IPS-18a (cell line): ENCODE measurements at regions not wholly inside any gene's neighbourhood (a gene's known extent, or its start where the extent isn't known, plus 50 kb on each side); places are given as distances from the start of the nearest gene placed in this dataset.

ENCODE experiments used
- H3K27ac ChIP-seq: one replicate; pipeline ENCODE4 v1.5.1; 2013; ENCODE audit warnings: low read length
- H3K27me3 ChIP-seq: one replicate; pipeline ENCODE4 v1.6.1; 2013; ENCODE audit warnings: mild to moderate bottlenecking, low read length; ENCODE audit not compliant: control insufficient read depth, insufficient read depth
- H3K36me3 ChIP-seq: one replicate; pipeline ENCODE4 v1.6.1; 2013; ENCODE audit warnings: low read depth, low read length; ENCODE audit not compliant: control insufficient read depth
- H3K4me1 ChIP-seq: one replicate; pipeline ENCODE4 v1.6.1; 2013; ENCODE audit warnings: low read depth, low read length; ENCODE audit not compliant: control insufficient read depth
- H3K4me3 ChIP-seq: one replicate; pipeline ENCODE4 v1.5.1; 2013; ENCODE audit warnings: low read length
- H3K9ac ChIP-seq: one replicate; pipeline ENCODE4 v1.6.1; 2013; ENCODE audit warnings: mild to moderate bottlenecking, low read length, moderate library complexity
- H3K9me3 ChIP-seq: one replicate; pipeline ENCODE4 v1.6.1; 2013; ENCODE audit warnings: low read depth, low read length; ENCODE audit not compliant: control insufficient read depth

GRCh38 chr2:11019614-11020013, 107.9 kb downstream of the KCNF1 start:
- Histone ChIP-seq H3K36me3 (no peaks in the 10 kb centered on the region), H3K27me3 (no peaks in the 10 kb centered on the region), H3K27ac (no peak overlapping the region), H3K4me3 (no peak overlapping the region), H3K4me1 (no peaks in the 10 kb centered on the region), H3K9me3 (no peaks in the 10 kb centered on the region), H3K9ac (no peak overlapping the region)

DNA sequence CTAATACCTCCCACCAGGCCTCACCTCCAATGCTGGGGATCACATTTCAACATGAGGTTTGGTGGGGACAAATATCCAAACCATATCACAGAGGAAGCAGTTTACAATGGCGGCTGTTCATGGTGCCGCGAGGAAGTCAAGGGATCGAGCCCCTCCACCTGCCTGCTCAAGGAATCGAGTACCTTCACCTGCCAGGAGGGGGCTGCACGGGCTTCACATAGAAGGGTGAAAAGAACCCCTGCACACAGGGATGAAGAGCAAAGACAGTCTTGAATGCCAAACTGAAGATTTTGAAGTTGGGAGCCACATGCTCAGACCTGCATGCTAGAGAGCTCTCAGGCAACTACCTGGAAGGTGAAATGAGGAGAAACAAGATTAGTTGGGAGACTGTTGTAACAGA, 110.3 kb downstream of the KCNF1 start:
- H3K4me1 ChIP-seq, result no peaks in the 10 kb centered on the region
- no peaks in the 10 kb centered on the region for H3K27me3 ChIP-seq
- no peak overlapping the region for H3K4me3 ChIP-seq
- H3K9me3 ChIP-seq, result no peaks in the 10 kb centered on the region
- H3K9ac ChIP-seq, result no peak overlapping the region
- no peak overlapping the region for H3K27ac ChIP-seq
- no peaks in the 10 kb centered on the region for H3K36me3 ChIP-seq

GRCh38 chr2:11022591-11023273, 111.0 kb downstream of the KCNF1 start:
- Histone ChIP-seq H3K4me1 (no peaks in the 10 kb centered on the region), H3K9me3 (no peaks in the 10 kb centered on the region), H3K36me3 (no peaks in the 10 kb centered on the region), H3K27ac (no peak overlapping the region), H3K4me3 (no peak overlapping the region), H3K27me3 (no peaks in the 10 kb centered on the region), H3K9ac (no peak overlapping the region)

GRCh38 chr2:11023326-11024258, 111.9 kb downstream of the KCNF1 start:
- Histone ChIP-seq H3K27ac (no peak overlapping the region), H3K27me3 (no peaks in the 10 kb centered on the region), H3K9me3 (no peaks in the 10 kb centered on the region), H3K4me1 (no peaks in the 10 kb centered on the region), H3K36me3 (no peaks in the 10 kb centered on the region), H3K4me3 (no peak overlapping the region), H3K9ac (no peak overlapping the region)

DNA sequence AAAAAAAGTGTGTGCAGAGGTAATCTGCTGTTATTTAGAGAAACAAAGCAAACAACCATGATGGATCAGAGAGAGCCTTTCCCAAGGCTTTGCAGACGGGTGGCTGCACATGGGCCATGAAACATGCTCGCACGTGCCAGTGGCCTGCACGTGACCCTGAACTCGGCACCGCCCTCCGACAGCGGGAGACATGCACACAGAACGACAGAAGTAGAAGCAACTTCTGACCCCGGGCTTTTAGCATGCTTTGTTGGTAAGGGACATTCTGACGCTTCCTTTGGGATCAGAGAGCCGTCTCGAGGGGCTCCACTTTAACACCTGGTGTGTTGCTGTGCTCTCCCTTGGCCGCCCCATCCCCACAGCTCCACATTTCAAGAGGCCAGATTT, 112.5 kb downstream of the KCNF1 start:
- Histone ChIP-seq H3K9me3 (no peaks in the 10 kb centered on the region), H3K9ac (no peak overlapping the region), H3K36me3 (no peaks in the 10 kb centered on the region), H3K4me3 (no peak overlapping the region), H3K27ac (no peak overlapping the region), H3K4me1 (no peaks in the 10 kb centered on the region), H3K27me3 (no peaks in the 10 kb centered on the region)

DNA sequence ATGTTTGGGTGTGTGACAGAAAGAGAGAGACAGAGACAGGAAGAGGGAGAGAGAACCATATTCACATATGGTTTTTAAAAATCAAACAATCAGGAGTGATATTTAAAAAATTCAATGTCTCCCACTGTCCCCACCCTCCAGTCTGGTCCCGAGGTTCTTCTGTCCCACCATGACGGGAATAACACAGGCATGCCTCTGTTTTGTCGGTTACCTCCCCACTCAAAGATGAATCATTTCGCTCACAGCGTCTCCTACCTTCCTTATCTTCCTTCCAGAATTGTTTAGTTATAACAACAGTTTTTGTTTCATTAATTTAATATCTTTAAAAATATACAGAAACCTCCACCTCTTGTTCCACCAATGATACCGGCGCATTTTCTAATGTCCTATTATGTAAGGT, 113.0 kb downstream of the KCNF1 start:
- Histone ChIP-seq H3K9ac (no peak overlapping the region), H3K4me3 (no peak overlapping the region), H3K4me1 (no peaks in the 10 kb centered on the region), H3K36me3 (no peaks in the 10 kb centered on the region), H3K9me3 (no peaks in the 10 kb centered on the region), H3K27ac (no peak overlapping the region), H3K27me3 (no peaks in the 10 kb centered on the region)

GRCh38 chr2:11026286-11026921, 114.7 kb downstream of the KCNF1 start:
- Histone ChIP-seq H3K9ac (no peak overlapping the region), H3K27me3 (no peaks in the 10 kb centered on the region), H3K36me3 (no peaks in the 10 kb centered on the region), H3K4me1 (no peaks in the 10 kb centered on the region), H3K27ac (no peak overlapping the region), H3K4me3 (no peak overlapping the region), H3K9me3 (no peaks in the 10 kb centered on the region)

- H3K9me3 ChIP-seq, result no peaks in the 10 kb centered on the region
- H3K4me1 ChIP-seq, result no peaks in the 10 kb centered on the region
- no peak overlapping the region for H3K9ac ChIP-seq
- H3K27me3 ChIP-seq, result no peaks in the 10 kb centered on the region
- H3K36me3 ChIP-seq, result no peaks in the 10 kb centered on the region
- no peak overlapping the region for H3K27ac ChIP-seq
- H3K4me3 ChIP-seq, result no peak overlapping the region
These were observed 115.5 kb downstream of the KCNF1 start for GRCh38 chr2:11027195-11027594.

DNA sequence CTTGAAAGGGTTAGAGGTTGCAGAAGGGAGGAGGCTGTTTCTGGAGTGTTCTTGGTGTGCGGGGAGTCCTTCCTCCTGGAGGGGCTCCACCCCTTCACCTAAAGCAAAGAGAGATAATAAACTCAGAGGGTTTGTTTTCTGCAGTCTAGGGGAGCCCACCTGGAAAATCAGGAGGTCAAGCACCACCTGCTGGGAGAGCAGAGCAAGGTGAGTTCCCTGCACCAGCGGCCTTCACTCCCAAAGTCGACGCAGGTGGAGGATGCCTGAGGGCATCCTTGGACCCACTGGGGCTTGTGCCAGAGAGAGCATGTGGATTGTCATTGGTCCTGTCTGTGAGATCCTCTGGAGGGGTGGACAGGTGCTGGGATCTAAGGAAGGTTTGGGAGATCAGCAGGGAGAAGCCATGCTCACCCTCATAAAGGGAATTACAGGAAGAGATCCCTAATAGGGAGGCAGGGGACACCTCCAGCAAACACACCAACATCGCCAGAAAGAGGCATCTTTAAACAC, 116.7 kb downstream of the KCNF1 start:
- Histone ChIP-seq H3K9ac (no peak overlapping the region), H3K27me3 (no peaks in the 10 kb centered on the region), H3K36me3 (no peaks in the 10 kb centered on the region), H3K27ac (no peak overlapping the region), H3K4me3 (no peak overlapping the region), H3K9me3 (no peaks in the 10 kb centered on the region), H3K4me1 (no peaks in the 10 kb centered on the region)

- no peaks in the 10 kb centered on the region for H3K36me3 ChIP-seq
- no peak overlapping the region for H3K4me3 ChIP-seq
- no peak overlapping the region for H3K27ac ChIP-seq
- H3K9ac ChIP-seq, result no peak overlapping the region
- H3K27me3 ChIP-seq, result no peaks in the 10 kb centered on the region
- H3K9me3 ChIP-seq, result no peaks in the 10 kb centered on the region
- no peaks in the 10 kb centered on the region for H3K4me1 ChIP-seq
These were observed 117.4 kb downstream of the KCNF1 start for GRCh38 chr2:11029136-11029535.

DNA sequence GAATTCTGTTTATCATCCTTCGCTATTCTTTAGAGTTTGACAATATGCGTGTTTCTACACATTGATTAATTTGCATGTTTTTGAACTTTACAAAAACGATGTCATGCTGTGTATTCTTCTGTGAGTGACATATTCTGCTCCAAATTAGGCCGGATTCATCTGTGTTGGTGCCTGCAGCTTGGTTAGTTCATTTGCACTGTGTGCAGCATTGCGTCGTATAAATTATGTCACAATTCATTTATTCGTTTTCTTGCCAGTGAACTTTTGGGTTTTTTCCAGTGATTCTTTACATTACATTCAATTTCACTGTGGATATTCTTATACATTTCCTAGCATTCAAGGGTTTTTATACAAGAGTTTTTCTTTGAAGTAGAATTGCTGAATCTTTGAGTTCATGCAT, 118.3 kb downstream of the KCNF1 start:
- H3K4me3 ChIP-seq, result no peak overlapping the region
- H3K4me1 ChIP-seq, result no peaks in the 10 kb centered on the region
- H3K9ac ChIP-seq, result no peak overlapping the region
- H3K27ac ChIP-seq, result no peak overlapping the region
- H3K27me3 ChIP-seq, result no peaks in the 10 kb centered on the region
- H3K9me3 ChIP-seq, result no peaks in the 10 kb centered on the region
- no peaks in the 10 kb centered on the region for H3K36me3 ChIP-seq
